RWPE1 (cell line): ENCODE measurements at regions not wholly inside any gene's neighbourhood (a gene's known extent, or its start where the extent isn't known, plus 50 kb on each side); places are given as distances from the start of the nearest gene placed in this dataset.

Experiments used
- CTCF ChIA-PET: fragments of 350-600 bp; sonication (Branson Sonifier 250); formaldehyde crosslinking; extraction: SDS; loops from one replicate; lab custom pipeline; 2021; lab: Yijun Ruan, JAX
- POLR2A ChIA-PET: fragments of 400-600 bp; formaldehyde crosslinking; extraction: SDS; loops from one replicate; lab custom pipeline; 2020; ENCODE audit warnings: antibody characterized with exemption; ENCODE audit not compliant: low non-redundant PET; lab: Yijun Ruan, JAX
- DNase-seq: peaks from one replicate; pipeline ENCODE4 v3.0.0; 2012; ENCODE audit warnings: low spot score
- H3K27ac ChIP-seq: fragments of 450-650 bp; 2 replicates; pipeline ENCODE4 v1.5.1; 2017
- CTCF ChIP-seq: fragments of 450-650 bp; conservative IDR thresholded peaks from 2 replicates; pipeline ENCODE4 v1.5.1; 2017; ENCODE audit warnings: low read depth, mild to moderate bottlenecking

GRCh38 chr20:7411075-7411474, 529.2 kb downstream of the HAO1 start:
- no peak for TF ChIP-seq CTCF
- DNase-seq, result no peak
- ChIA-PET CTCF (no interaction called here), POLR2A (no interaction called here)
- no peak overlapping the region for H3K27ac ChIP-seq

GRCh38 chr20:7415427-7415826, 524.8 kb downstream of the HAO1 start:
- no peak for DNase-seq
- H3K27ac ChIP-seq, result no peak overlapping the region
- ChIA-PET CTCF (no interaction called here), POLR2A (no interaction called here)
- no peak for TF ChIP-seq CTCF

- ChIA-PET CTCF (interaction anchor here (0.6 kb wide), 1 partner anchor 89 kb away, joined by 3 read pairs; no protein-coding TSS in a partner anchor), POLR2A (no interaction called here)
- H3K27ac ChIP-seq, result no peak overlapping the region
- no peak for TF ChIP-seq CTCF
- DNase-seq, result no peak
Measured at GRCh38 chr20:7416382-7416781, 523.9 kb downstream of the HAO1 start.

GRCh38 chr20:7420345-7420744, 519.9 kb downstream of the HAO1 start:
- TF ChIP-seq CTCF, result no peak
- ChIA-PET CTCF (interaction anchor here (0.7 to 0.8 kb wide), 2 partner anchors 19 to 305 kb away, joined by 4 to 5 read pairs; no protein-coding TSS in a partner anchor), POLR2A (no interaction called here)
- no peak overlapping the region for H3K27ac ChIP-seq
- no peak for DNase-seq

GRCh38 chr20:7426890-7427496, 513.3 kb downstream of the HAO1 start:
- no peak overlapping the region for H3K27ac ChIP-seq
- CTCF ChIA-PET, result no interaction called here
- TF ChIP-seq CTCF, result no peak
- no peak for DNase-seq
- POLR2A ChIA-PET, result no interaction called here

- H3K27ac ChIP-seq, result no peak overlapping the region
- CTCF ChIA-PET, result no interaction called here
- POLR2A ChIA-PET, result no interaction called here
- no peak for DNase-seq
- TF ChIP-seq CTCF, result no peak
Measured at GRCh38 chr20:7428946-7429345, 511.3 kb downstream of the HAO1 start.

GRCh38 chr20:7432612-7433011, 507.6 kb downstream of the HAO1 start:
- CTCF ChIA-PET, result no interaction called here
- no peak for TF ChIP-seq CTCF
- POLR2A ChIA-PET, result no interaction called here
- no peak overlapping the region for H3K27ac ChIP-seq
- no peak for DNase-seq
